PC-9 (cell line): ENCODE measurements at regions not wholly inside any gene's neighbourhood (a gene's known extent, or its start where the extent isn't known, plus 50 kb on each side); places are given as distances from the start of the nearest gene placed in this dataset.

ENCODE experiments used
- EZH2 ChIP-seq: fragments of 200-600 bp; sonication (generic); IDR thresholded peaks from 2 replicates; pipeline ENCODE4 v1.8.0; 2017; ENCODE audit warnings: antibody characterized with exemption, low read depth
- TF ChIP-seq, protein P1 (sequence below): fragments of 200-600 bp; sonication (generic); conservative IDR thresholded peaks from 2 replicates; pipeline ENCODE4 v1.6.1; 2017; ENCODE audit warnings: mixed run types, antibody characterized with exemption, mild to moderate bottlenecking, moderate library complexity

DNA sequence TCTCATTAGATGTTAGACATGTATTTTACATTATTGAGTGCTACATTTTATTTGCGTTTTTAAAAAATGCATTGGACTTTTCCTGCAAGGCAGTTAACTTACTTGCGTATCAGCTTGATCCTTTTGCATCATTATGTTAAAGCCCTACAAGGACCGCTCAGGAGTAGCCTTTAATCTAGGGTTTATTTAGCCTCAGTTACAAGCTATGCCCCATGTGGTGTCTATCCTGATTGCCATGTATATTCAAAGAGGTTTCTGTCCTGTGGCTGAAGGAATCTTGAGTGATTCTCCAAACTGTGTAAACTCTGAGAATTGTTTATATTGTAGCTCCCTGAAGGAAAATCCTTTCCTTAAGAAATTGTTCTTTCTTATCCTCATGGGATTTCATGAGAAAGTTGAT lies 821.8 kb upstream of the AGA start:
- TF ChIP-seq, protein P1, sequence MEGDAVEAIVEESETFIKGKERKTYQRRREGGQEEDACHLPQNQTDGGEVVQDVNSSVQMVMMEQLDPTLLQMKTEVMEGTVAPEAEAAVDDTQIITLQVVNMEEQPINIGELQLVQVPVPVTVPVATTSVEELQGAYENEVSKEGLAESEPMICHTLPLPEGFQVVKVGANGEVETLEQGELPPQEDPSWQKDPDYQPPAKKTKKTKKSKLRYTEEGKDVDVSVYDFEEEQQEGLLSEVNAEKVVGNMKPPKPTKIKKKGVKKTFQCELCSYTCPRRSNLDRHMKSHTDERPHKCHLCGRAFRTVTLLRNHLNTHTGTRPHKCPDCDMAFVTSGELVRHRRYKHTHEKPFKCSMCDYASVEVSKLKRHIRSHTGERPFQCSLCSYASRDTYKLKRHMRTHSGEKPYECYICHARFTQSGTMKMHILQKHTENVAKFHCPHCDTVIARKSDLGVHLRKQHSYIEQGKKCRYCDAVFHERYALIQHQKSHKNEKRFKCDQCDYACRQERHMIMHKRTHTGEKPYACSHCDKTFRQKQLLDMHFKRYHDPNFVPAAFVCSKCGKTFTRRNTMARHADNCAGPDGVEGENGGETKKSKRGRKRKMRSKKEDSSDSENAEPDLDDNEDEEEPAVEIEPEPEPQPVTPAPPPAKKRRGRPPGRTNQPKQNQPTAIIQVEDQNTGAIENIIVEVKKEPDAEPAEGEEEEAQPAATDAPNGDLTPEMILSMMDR: no peak
- TF ChIP-seq EZH2: no peak
